Mammary epithelial cell (primary cell): ENCODE measurements at regions not wholly inside any gene's neighbourhood (a gene's known extent, or its start where the extent isn't known, plus 50 kb on each side); places are given as distances from the start of the nearest gene placed in this dataset.

ENCODE experiments used
- CTCF ChIP-seq, 2 donors: IDR thresholded peaks in 1 of 2; conservative IDR thresholded peaks in 1 of 2; 2 replicates each; pipeline ENCODE4 v1.5.1; 2011 to 2012; ENCODE audit warnings: inconsistent platforms in 2 of 2, low read length in 2 of 2, mild to moderate bottlenecking in 2 of 2, control low read depth in 1 of 2, low read depth in 1 of 2; ENCODE audit not compliant: insufficient read depth in 1 of 2; ENCODE audit errors: extremely low read depth in 1 of 2
- EZH2 ChIP-seq: IDR thresholded peaks from 2 replicates; pipeline ENCODE4 v1.6.1; 2012; ENCODE audit warnings: low read length, inconsistent platforms, borderline replicate concordance

- TF ChIP-seq CTCF (conservative IDR thresholded peaks at IDR 0.05 in 1 of 2, IDR thresholded peaks at IDR 0.05 in 1 of 2; ENCODE audit: extremely low read depth in 1 of 2, insufficient read depth in 1 of 2, low read depth in 1 of 2, low read length in 2 of 2) (no peak), EZH2 (no peak)
Observed at GRCh38 chr18:55934821-55935220, 346.8 kb upstream of the TCF4 start.
